K562 (cell line): ENCODE measurements at regions not wholly inside any gene's neighbourhood (a gene's known extent, or its start where the extent isn't known, plus 50 kb on each side); places are given as distances from the start of the nearest gene placed in this dataset.

Experiments
- ATAC-seq: fragments of 200-7000 bp; cut with Tn5 transposase; 3 replicates; pipeline ENCODE4 v1.9.1; 2020; ENCODE audit warnings: moderate library complexity
- BruUV-seq: library from RNA; stranded (reverse); fragments of 400-500 nt; replicated peaks from 2 replicates; lab custom pipeline; 2021; lab: Mats Ljungman, UMichigan
- CTCF ChIA-PET: fragments of 300-600 bp; formaldehyde crosslinking; extraction: SDS; loops from one replicate; lab custom pipeline; 2021; ENCODE audit warnings: low intra/inter-chr PET ratio; lab: Yijun Ruan, JAX
- POLR2A ChIA-PET: fragments of 300-600, 350-650 bp; sonication (Branson Sonifier 250); formaldehyde crosslinking; extraction: SDS; loops from one replicate; lab custom pipeline; 2021; ENCODE audit warnings: antibody characterized with exemption, inconsistent platforms; lab: Yijun Ruan, JAX
- DNase-seq, 4 experiments: peaks; one replicate each; pipeline versions ENCODE4 v3.0.0 to v3.0.0-alpha.2; 2011 to 2018; ENCODE audit warnings: low spot score in 3 of 4, mixed read lengths in 3 of 4; ENCODE audit errors: extremely low read depth in 1 of 4
- FAIRE-seq: peaks from 2 replicates; lab custom pipeline; 2011; peaks lifted over from hg19 to GRCh38; lab: Jason Lieb, UNC
- H2AFZ ChIP-seq: 2 replicates; pipeline ENCODE4 v1.6.0; 2011; ENCODE audit warnings: low read depth, low read length, control low read depth, inconsistent platforms
- H3K27ac ChIP-seq: fragments of 200-600 bp; 3 replicates; pipeline ENCODE4 v1.8.0; 2011; ENCODE audit warnings: low read depth, mild to moderate bottlenecking, control low read depth, inconsistent platforms, low read length, moderate library complexity, mixed read lengths; ENCODE audit errors: extremely low read depth
- H3K27me3 ChIP-seq, 2 experiments: fragments of 300-600 bp in 1 of 2; 2 replicates in 1 of 2; 3 replicates in 1 of 2; pipeline versions ENCODE4 v1.6.0 to v1.8.0; 2011; ENCODE audit warnings: inconsistent platforms in 2 of 2, low read length in 2 of 2, mild to moderate bottlenecking in 1 of 2, mixed read lengths in 1 of 2, moderate library complexity in 1 of 2; ENCODE audit not compliant: control insufficient read depth in 2 of 2, insufficient read depth in 2 of 2
- H3K36me3 ChIP-seq: fragments of 300-600 bp; 3 replicates; pipeline ENCODE4 v1.8.0; 2011; ENCODE audit warnings: mild to moderate bottlenecking, low read length, inconsistent platforms; ENCODE audit not compliant: control insufficient read depth, insufficient read depth
- H3K4me1 ChIP-seq, 2 experiments: fragments of 200-600 bp in 1 of 2; replicated peaks in 1 of 2; 2 replicates in 1 of 2; 3 replicates in 1 of 2; pipeline versions ENCODE4 v1.5.1 to v1.8.0; 2011; ENCODE audit warnings: inconsistent platforms in 2 of 2, low read length in 2 of 2, mild to moderate bottlenecking in 1 of 2, mixed read lengths in 1 of 2, moderate library complexity in 1 of 2; ENCODE audit not compliant: control insufficient read depth in 2 of 2, insufficient read depth in 2 of 2
- H3K4me2 ChIP-seq: 2 replicates; pipeline ENCODE4 v1.6.1; 2011; ENCODE audit warnings: low read length, control low read depth, inconsistent platforms, mixed read lengths; ENCODE audit not compliant: insufficient read depth
- H3K4me3 ChIP-seq: fragments of 200-600 bp; sonication (generic), shearing (Covaris generic); 2 replicates; pipeline ENCODE4 v1.5.1; 2016; ENCODE audit warnings: control low read depth, inconsistent platforms
- H3K79me2 ChIP-seq: fragments of 200-600 bp; 3 replicates; pipeline ENCODE4 v1.8.0; 2011; ENCODE audit warnings: low read length, inconsistent platforms; ENCODE audit not compliant: control insufficient read depth, insufficient read depth
- H3K9ac ChIP-seq, 2 experiments: 2 replicates each; pipeline versions ENCODE4 v1.6.0 to v1.6.1; 2011; ENCODE audit warnings: low read depth in 2 of 2, low read length in 2 of 2, control low read depth in 1 of 2, inconsistent platforms in 1 of 2, mild to moderate bottlenecking in 1 of 2, mixed read lengths in 1 of 2; ENCODE audit not compliant: insufficient read depth in 1 of 2
- H3K9me1 ChIP-seq: one replicate; pipeline ENCODE4 v1.6.0; 2011; ENCODE audit warnings: inconsistent platforms, mild to moderate bottlenecking, low read length, moderate library complexity; ENCODE audit not compliant: control insufficient read depth, insufficient read depth
- H3K9me3 ChIP-seq: replicated peaks from 2 replicates; pipeline ENCODE4 v1.5.1; 2011; ENCODE audit warnings: low read depth, low read length, inconsistent platforms; ENCODE audit not compliant: control insufficient read depth, insufficient read depth
- H4K20me1 ChIP-seq: replicated peaks from 2 replicates; pipeline ENCODE4 v1.6.1; 2011; ENCODE audit warnings: low read length, inconsistent platforms, mixed read lengths; ENCODE audit not compliant: control insufficient read depth, insufficient read depth
- ATF4 ChIP-seq: fragments of 450-650 bp; formaldehyde crosslinking; IDR thresholded peaks from 2 replicates; pipeline ENCODE4 v1.4.0; 2022; ENCODE audit warnings: mild to moderate bottlenecking, moderate library complexity
- ELK1 ChIP-seq: sonication (generic); formaldehyde crosslinking; IDR thresholded peaks from 2 replicates; pipeline ENCODE4 v1.8.1; 2022; ENCODE audit warnings: missing genetic modification reagents
- HBP1 ChIP-seq: fragments of 450-650 bp; formaldehyde crosslinking; IDR thresholded peaks from 2 replicates; pipeline ENCODE4 v1.4.0; 2022; ENCODE audit warnings: missing genetic modification characterization
- MLLT1 ChIP-seq, 2 experiments: fragments of 450-650 bp; IDR thresholded peaks; 2 replicates each; pipeline ENCODE4 v1.6.1; 2016
- MNT ChIP-seq, 2 experiments: fragments of 450-650 bp; conservative IDR thresholded peaks; 2 replicates each; pipeline ENCODE4 v1.6.1; 2017; ENCODE audit warnings: mild to moderate bottlenecking in 2 of 2, moderate library complexity in 2 of 2
- NCOR1 ChIP-seq: fragments of 450-650 bp; IDR thresholded peaks from 2 replicates; pipeline ENCODE4 v1.6.1; 2016; ENCODE audit warnings: mild to moderate bottlenecking, moderate library complexity
- PURB ChIP-seq: sonication (generic); formaldehyde crosslinking; IDR thresholded peaks from 2 replicates; pipeline ENCODE4 v1.9.0; 2021; ENCODE audit warnings: low read depth, mild to moderate bottlenecking, missing genetic modification reagents
- SIN3A ChIP-seq, 2 experiments: fragments of 150-350 bp in 1 of 2; IDR thresholded peaks; 2 replicates each; pipeline ENCODE4 v1.6.1; 2011 to 2016; ENCODE audit warnings: borderline replicate concordance in 2 of 2, low read depth in 2 of 2, low read length in 2 of 2, mild to moderate bottlenecking in 2 of 2, moderate library complexity in 2 of 2; ENCODE audit not compliant: control insufficient read depth in 1 of 2
- SRSF7 ChIP-seq: fragments of 200-400 bp; formaldehyde crosslinking; optimal IDR thresholded peaks from 2 replicates; pipeline ENCODE3; 2017; ENCODE audit warnings: mild to moderate bottlenecking, low read depth, low read length
- TARDBP ChIP-seq: fragments of 450-650 bp; IDR thresholded peaks from 2 replicates; pipeline ENCODE4 v1.6.1; 2016
- TCF7L2 ChIP-seq: fragments of 150-350 bp; IDR thresholded peaks from 2 replicates; pipeline ENCODE4 v1.6.1; 2016; ENCODE audit warnings: low read depth, mild to moderate bottlenecking, low read length, moderate library complexity
- YBX1 ChIP-seq: fragments of 450-650 bp; IDR thresholded peaks from 2 replicates; pipeline ENCODE4 v1.7.1; 2016; ENCODE audit warnings: mild to moderate bottlenecking
- YY1 ChIP-seq, 3 experiments: IDR thresholded peaks; 2 replicates each; pipeline ENCODE4 v1.6.1; 2011; ENCODE audit warnings: low read length in 2 of 3, mild to moderate bottlenecking in 2 of 3, moderate library complexity in 2 of 3, borderline replicate concordance in 1 of 3, control low read depth in 1 of 3, low read depth in 1 of 3; ENCODE audit not compliant: insufficient read depth in 3 of 3, insufficient replicate concordance in 2 of 3, control insufficient read depth in 1 of 3, insufficient read length in 1 of 3; ENCODE audit errors: extremely low read depth in 1 of 3
- ZNF551 ChIP-seq: fragments of 250-450 bp; sonication (Bioruptor Pico); IDR thresholded peaks from 2 replicates; pipeline ENCODE4 v1.5.0; 2021; ENCODE audit warnings: mild to moderate bottlenecking, moderate library complexity
- WGBS: fragments of 100-300 bp; shearing (Covaris generic); methylation state at CpG from one replicate; pipeline ENCODE4 v1.1.6; 2016; ENCODE audit warnings: low coverage, mixed read lengths; ENCODE audit not compliant: insufficient coverage; ENCODE audit errors: missing lambda C conversion rate; 5-methylcytosine and 5-hydroxymethylcytosine counted together
- in situ Hi-C: fragments of 300-500 bp; cut with MboI; formaldehyde crosslinking; loops from 4 replicates; pipeline ENCODE4 v1.15.0; 2018; ENCODE audit warnings: inconsistent platforms, mixed read lengths
- intact Hi-C: fragments of 100-400 bp; cut with micrococcal nuclease; formaldehyde crosslinking; loops from 2 replicates; pipeline ENCODE4 v1.14.2; 2022

- Histone ChIP-seq H3K27me3 (peaks cover 0 to 6% of the 10 kb centered on the region in 2 experiments; a peak in 1 of 5 replicates), H3K4me1 (no peaks in the 10 kb centered on the region; a peak in 1 of 5 replicates), H3K9me3 (no peaks in the 10 kb centered on the region), H3K4me2 (no peak overlapping the region), H2AFZ (no peak overlapping the region), H4K20me1 (no peaks in the 10 kb centered on the region), H3K27ac (no peak overlapping the region), H3K4me3 (no peak overlapping the region), H3K9ac (no peak overlapping the region), H3K79me2 (no peaks in the 10 kb centered on the region), H3K36me3 (no peaks in the 10 kb centered on the region), H3K9me1 (no peaks in the 10 kb centered on the region)
- in situ Hi-C loops = no loop called here
- FAIRE-seq = no peak
- ChIA-PET POLR2A (interaction anchor here (1.3 kb wide), 1 partner anchor 12 kb away, joined by 3 read pairs; no protein-coding TSS in a partner anchor), CTCF (no interaction called here)
- BruUV-seq = no TSS peak
- DNase-seq = no peak
- ATAC-seq = no peak
- TF ChIP-seq SRSF7 (no peak), NCOR1 (no peak), HBP1 (CRISPR knock-in tag) (no peak), SIN3A (IDR thresholded peaks at IDR 0.05; ENCODE audit: borderline replicate concordance in 2 of 2, control insufficient read depth in 1 of 2, low read depth in 2 of 2, low read length in 2 of 2) (no peak), ZNF551 (no peak), PURB (no peak), YY1 (IDR thresholded peaks at IDR 0.05; ENCODE audit: borderline replicate concordance in 1 of 3, control insufficient read depth in 1 of 3, extremely low read depth in 1 of 3, insufficient read depth in 3 of 3, insufficient read length in 1 of 3, insufficient replicate concordance in 2 of 3, low read depth in 1 of 3, low read length in 2 of 3) (no peak), MNT (conservative IDR thresholded peaks at IDR 0.05) (no peak), TCF7L2 (no peak), ATF4 (CRISPR knock-in tag) (no peak), MLLT1 (IDR thresholded peaks at IDR 0.05) (no peak), TARDBP (no peak), ELK1 (CRISPR knock-in tag) (no peak), YBX1 (no peak)
- intact Hi-C loops = loop anchor here (5.0 kb wide), 1 partner anchor 208 kb away; no protein-coding TSS in a partner anchor
- under 1% methylated on average over 8 of the region's 8 CpGs for WGBS
Measured at GRCh38 chr14:23899788-23900187, 53.8 kb upstream of the DHRS4 start.
